ENCODE measurements at regions not wholly inside any gene's neighbourhood (a gene's known extent, or its start where the extent isn't known, plus 50 kb on each side); places are given as distances from the start of the nearest gene placed in this dataset.

DNA sequence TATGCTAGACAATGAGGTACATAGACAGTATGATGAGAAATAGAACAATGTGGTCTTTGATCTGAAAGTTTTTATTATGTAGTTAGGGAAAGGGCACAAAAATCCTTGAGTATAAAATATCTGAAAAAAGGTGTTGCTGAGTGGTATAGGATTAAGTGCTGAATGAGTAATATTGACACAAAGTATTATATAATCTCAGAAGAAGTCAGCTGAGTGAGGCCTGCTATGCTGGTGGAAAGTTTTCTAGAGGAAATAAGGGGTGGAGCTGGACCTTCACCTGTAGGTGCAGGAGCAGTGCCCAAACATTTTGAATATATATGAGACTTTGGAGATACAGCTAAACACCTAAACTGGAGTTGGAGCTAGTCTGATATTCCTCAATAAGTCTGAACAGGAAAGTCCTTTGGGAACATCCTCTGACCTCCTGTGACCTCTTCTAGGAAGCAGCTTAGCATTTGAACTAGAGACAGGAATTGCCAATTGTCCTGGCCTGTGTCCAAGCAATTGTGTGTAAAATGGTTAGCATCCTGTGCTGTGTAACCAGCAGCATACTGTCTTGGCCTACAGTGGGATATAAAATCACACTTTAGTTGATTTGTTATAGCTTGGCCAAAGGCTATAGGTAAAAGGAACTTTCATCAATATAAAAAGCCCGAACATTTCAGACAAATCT, 285.3 kb downstream of the ANKRD50 start:
- H3K9me3 ChIP-seq (ENCODE audit: control insufficient read depth in 1 of 2, low read length in 2 of 2), result no peaks in the 10 kb centered on the region
- peaks cover 0 to 2% of the 10 kb centered on the region in 2 donors for H3K4me1 ChIP-seq (ENCODE audit: control insufficient read depth in 1 of 2, insufficient read depth in 2 of 2, low read length in 2 of 2)
- H3K4me3 ChIP-seq (ENCODE audit: low read depth in 1 of 2, low read length in 2 of 2), result no peak overlapping the region
- no peaks in the 10 kb centered on the region for H3K36me3 ChIP-seq (ENCODE audit: control insufficient read depth in 1 of 2, insufficient read depth in 2 of 2, low read length in 2 of 2)
- no peaks in the 10 kb centered on the region for H3K27me3 ChIP-seq (ENCODE audit: low read depth, low read length)
- no peak overlapping the region for H3K27ac ChIP-seq (ENCODE audit: low read length)

DNA sequence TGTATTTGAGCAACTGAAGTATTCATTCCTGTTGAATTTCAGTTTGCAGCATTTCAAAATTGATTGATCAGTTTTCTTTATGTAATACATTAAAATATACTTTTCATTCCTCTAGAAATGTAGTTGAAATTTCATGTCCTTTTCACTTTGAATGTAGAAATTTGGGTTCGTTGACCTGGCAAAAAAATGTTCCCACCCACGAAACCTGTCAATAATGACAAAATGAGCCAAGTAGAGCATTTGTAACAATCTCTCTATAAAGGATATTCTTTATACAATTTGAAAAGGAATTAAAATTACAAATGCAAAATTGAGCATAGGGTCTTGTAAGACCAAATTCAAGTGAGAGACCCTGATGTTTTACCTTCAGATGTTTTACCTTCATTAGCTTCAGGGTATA, 283.9 kb downstream of the ANKRD50 start:
- Histone ChIP-seq H3K27ac (ENCODE audit: low read length) (no peak overlapping the region), H3K4me1 (ENCODE audit: control insufficient read depth in 1 of 2, insufficient read depth in 2 of 2, low read length in 2 of 2) (no peaks in the 10 kb centered on the region), H3K9me3 (ENCODE audit: control insufficient read depth in 1 of 2, low read length in 2 of 2) (no peaks in the 10 kb centered on the region), H3K27me3 (ENCODE audit: low read depth, low read length) (no peaks in the 10 kb centered on the region), H3K4me3 (ENCODE audit: low read depth in 1 of 2, low read length in 2 of 2) (no peak overlapping the region), H3K36me3 (ENCODE audit: control insufficient read depth in 1 of 2, insufficient read depth in 2 of 2, low read length in 2 of 2) (no peaks in the 10 kb centered on the region)

DNA sequence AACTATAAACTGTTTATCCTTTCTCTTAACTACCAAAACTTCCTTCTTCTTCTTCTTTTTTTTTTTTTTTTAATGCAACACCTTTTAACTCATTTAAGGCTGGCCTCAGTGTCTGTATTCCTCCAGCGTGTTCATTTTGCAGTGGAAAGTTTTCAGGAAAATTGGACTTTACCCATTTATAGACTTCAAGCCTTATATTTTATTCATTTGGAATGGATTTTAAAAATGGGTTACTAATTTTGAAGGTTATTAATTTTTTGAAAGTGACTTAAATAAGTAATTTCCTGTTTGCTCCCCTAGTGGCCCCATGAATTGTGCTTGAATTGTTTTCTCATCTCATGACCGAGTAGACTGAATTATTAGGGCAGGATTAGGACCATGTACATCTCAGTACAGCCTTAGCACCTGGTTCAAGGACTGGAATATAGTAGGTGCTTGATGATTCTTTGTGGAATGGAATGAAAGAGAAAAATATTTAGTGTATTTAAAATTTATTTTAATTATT, 282.7 kb downstream of the ANKRD50 start:
- H3K4me1 ChIP-seq (ENCODE audit: control insufficient read depth in 1 of 2, insufficient read depth in 2 of 2, low read length in 2 of 2), result no peaks in the 10 kb centered on the region

DNA sequence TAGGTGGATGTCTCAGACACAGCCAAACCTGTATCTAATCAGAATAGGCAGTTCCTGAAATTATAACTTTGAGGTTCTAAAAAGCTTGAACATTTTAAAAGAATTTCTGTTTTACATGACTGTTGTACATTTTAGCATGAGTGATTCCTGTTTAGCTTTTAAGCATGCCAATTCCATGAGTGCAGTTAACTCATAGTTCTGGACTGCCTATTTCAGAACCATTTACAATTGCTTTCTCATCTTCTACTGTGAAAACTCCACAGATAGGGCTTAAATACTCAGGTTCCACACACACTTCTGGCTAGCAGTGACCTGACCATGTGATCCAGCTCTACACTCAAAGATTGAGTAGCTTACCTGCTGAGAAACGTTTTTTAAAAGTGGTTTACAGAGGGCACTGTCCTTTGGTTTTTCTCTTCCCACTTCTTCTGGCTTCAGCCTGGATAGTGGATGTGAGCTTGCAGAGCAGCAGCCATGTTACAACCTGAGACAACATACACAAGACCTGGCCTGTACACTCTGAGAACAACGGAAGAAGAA, 280.8 kb downstream of the ANKRD50 start:
- no peak overlapping the region for H3K27ac ChIP-seq (ENCODE audit: low read length)
- H3K4me1 ChIP-seq (ENCODE audit: control insufficient read depth in 1 of 2, insufficient read depth in 2 of 2, low read length in 2 of 2), result no peaks in the 10 kb centered on the region
- no peaks in the 10 kb centered on the region for H3K9me3 ChIP-seq (ENCODE audit: control insufficient read depth in 1 of 2, low read length in 2 of 2)
- H3K4me3 ChIP-seq (ENCODE audit: low read depth in 1 of 2, low read length in 2 of 2), result no peak overlapping the region
- H3K36me3 ChIP-seq (ENCODE audit: control insufficient read depth in 1 of 2, insufficient read depth in 2 of 2, low read length in 2 of 2), result no peaks in the 10 kb centered on the region
- no peaks in the 10 kb centered on the region for H3K27me3 ChIP-seq (ENCODE audit: low read depth, low read length)

More for the DNA sequence above, 282.7 kb downstream of the ANKRD50 start:
- no peak overlapping the region for H3K4me3 ChIP-seq (ENCODE audit: low read depth in 1 of 2, low read length in 2 of 2)
- no peaks in the 10 kb centered on the region for H3K9me3 ChIP-seq (ENCODE audit: control insufficient read depth in 1 of 2, low read length in 2 of 2)
- no peaks in the 10 kb centered on the region for H3K36me3 ChIP-seq (ENCODE audit: control insufficient read depth in 1 of 2, insufficient read depth in 2 of 2, low read length in 2 of 2)
- H3K27me3 ChIP-seq (ENCODE audit: low read depth, low read length), result no peaks in the 10 kb centered on the region
- H3K27ac ChIP-seq (ENCODE audit: low read length), result no peak overlapping the region

DNA sequence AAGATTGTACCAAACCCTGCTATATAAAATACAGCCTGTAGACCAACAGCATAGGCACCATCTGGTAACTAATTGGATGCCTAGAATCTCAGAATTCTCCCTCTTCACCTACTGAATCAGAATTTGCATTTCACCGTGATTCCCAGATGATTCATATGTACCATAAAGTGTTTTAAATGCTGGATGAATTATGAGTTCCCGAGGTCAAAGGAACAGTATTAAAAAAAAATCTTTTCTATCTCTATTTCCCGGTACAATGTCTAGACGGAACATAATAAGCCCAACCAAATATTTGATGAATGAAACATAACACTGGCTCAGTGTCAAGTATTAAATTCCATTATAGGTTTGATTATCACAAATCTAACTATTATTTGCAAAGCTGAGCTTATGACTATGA, 280.0 kb downstream of the ANKRD50 start:
- no peaks in the 10 kb centered on the region for H3K27me3 ChIP-seq (ENCODE audit: low read depth, low read length)
- no peaks in the 10 kb centered on the region for H3K9me3 ChIP-seq (ENCODE audit: control insufficient read depth in 1 of 2, low read length in 2 of 2)
- no peaks in the 10 kb centered on the region for H3K36me3 ChIP-seq (ENCODE audit: control insufficient read depth in 1 of 2, insufficient read depth in 2 of 2, low read length in 2 of 2)
- no peak overlapping the region for H3K4me3 ChIP-seq (ENCODE audit: low read depth in 1 of 2, low read length in 2 of 2)
- no peak overlapping the region for H3K27ac ChIP-seq (ENCODE audit: low read length)
- H3K4me1 ChIP-seq (ENCODE audit: control insufficient read depth in 1 of 2, insufficient read depth in 2 of 2, low read length in 2 of 2), result no peaks in the 10 kb centered on the region

DNA sequence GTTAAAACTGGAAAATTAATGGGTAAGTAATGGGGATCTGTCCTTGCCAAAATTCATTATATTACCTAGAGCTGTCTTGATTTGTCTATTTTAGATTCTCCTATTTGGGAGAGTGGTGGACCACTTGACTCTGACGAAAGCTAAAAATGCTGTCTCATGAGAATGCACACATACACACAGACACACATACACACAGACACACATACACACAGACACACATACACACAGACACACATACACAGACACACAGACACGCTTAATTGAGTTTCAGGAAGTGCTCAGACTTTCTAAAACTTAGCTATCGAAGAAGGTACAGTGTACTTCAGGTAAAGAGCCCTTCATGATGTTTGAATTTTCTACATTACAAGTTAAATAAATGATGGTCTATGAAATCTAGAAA, 279.5 kb downstream of the ANKRD50 start:
- H3K27ac ChIP-seq (ENCODE audit: low read length), result no peak overlapping the region
- no peaks in the 10 kb centered on the region for H3K4me1 ChIP-seq (ENCODE audit: control insufficient read depth in 1 of 2, insufficient read depth in 2 of 2, low read length in 2 of 2)
- H3K27me3 ChIP-seq (ENCODE audit: low read depth, low read length), result no peaks in the 10 kb centered on the region
- no peaks in the 10 kb centered on the region for H3K9me3 ChIP-seq (ENCODE audit: control insufficient read depth in 1 of 2, low read length in 2 of 2)
- H3K4me3 ChIP-seq (ENCODE audit: low read depth in 1 of 2, low read length in 2 of 2), result no peak overlapping the region
- no peaks in the 10 kb centered on the region for H3K36me3 ChIP-seq (ENCODE audit: control insufficient read depth in 1 of 2, insufficient read depth in 2 of 2, low read length in 2 of 2)

DNA sequence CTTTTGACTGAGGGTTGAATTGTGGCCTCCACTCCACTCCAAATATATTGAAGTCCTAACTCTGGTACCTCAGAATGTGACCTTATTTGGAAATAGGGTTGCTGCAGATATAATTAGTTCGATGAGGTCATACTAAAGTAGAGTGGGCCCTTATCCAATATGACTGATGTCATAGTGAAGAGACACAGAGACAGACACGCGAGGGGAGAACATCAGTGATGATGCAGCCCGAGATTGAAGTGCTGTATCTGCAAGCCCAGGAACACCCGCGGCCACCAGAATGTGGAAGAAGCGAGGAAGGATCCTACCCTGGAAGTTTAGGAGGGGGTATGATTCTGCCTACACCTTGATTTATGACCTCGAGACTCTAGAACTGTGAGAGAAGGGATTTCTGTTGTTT, 279.0 kb downstream of the ANKRD50 start:
- no peak overlapping the region for H3K4me3 ChIP-seq (ENCODE audit: low read depth in 1 of 2, low read length in 2 of 2)
- no peaks in the 10 kb centered on the region for H3K27me3 ChIP-seq (ENCODE audit: low read depth, low read length)
- H3K9me3 ChIP-seq (ENCODE audit: control insufficient read depth in 1 of 2, low read length in 2 of 2), result no peaks in the 10 kb centered on the region
- no peak overlapping the region for H3K27ac ChIP-seq (ENCODE audit: low read length)
- no peaks in the 10 kb centered on the region for H3K4me1 ChIP-seq (ENCODE audit: control insufficient read depth in 1 of 2, insufficient read depth in 2 of 2, low read length in 2 of 2)
- no peaks in the 10 kb centered on the region for H3K36me3 ChIP-seq (ENCODE audit: control insufficient read depth in 1 of 2, insufficient read depth in 2 of 2, low read length in 2 of 2)

DNA sequence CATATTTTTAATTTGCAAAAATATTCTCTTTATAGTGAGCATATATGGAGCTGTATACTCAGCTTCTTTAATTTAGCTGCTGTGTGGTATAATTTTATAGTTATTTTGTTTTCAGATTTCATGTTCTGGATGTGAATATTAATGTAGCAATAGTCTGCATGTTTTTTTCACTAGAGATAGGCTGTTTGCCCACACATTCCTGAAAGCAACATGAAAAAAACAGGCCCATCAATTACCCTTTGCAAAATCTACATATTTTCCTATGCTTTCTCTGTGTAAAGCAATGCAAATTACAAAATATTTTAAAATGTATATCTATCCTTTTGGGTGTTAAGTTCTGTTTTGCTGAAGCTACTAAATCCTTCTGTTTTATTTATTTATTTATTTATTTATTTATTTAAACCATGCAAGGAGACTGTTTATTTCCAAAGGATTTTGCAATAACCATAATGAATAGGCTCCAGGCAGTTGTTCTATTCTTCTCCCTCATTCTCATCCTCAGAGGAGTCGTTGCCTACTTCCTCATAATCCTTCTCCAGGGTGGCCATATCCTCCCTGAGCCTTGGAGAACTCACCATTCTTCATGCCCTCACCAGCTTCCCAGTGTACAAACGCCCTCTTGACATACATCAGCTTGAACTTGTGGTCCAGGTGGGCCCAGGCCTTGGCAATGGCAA, 277.1 kb downstream of the ANKRD50 start:
- Histone ChIP-seq H3K4me1 (ENCODE audit: control insufficient read depth in 1 of 2, insufficient read depth in 2 of 2, low read length in 2 of 2) (no peaks in the 10 kb centered on the region), H3K9me3 (ENCODE audit: control insufficient read depth in 1 of 2, low read length in 2 of 2) (no peaks in the 10 kb centered on the region), H3K27ac (ENCODE audit: low read length) (no peak overlapping the region), H3K4me3 (ENCODE audit: low read depth in 1 of 2, low read length in 2 of 2) (no peak overlapping the region), H3K36me3 (ENCODE audit: control insufficient read depth in 1 of 2, insufficient read depth in 2 of 2, low read length in 2 of 2) (no peaks in the 10 kb centered on the region), H3K27me3 (ENCODE audit: low read depth, low read length) (no peaks in the 10 kb centered on the region)

DNA sequence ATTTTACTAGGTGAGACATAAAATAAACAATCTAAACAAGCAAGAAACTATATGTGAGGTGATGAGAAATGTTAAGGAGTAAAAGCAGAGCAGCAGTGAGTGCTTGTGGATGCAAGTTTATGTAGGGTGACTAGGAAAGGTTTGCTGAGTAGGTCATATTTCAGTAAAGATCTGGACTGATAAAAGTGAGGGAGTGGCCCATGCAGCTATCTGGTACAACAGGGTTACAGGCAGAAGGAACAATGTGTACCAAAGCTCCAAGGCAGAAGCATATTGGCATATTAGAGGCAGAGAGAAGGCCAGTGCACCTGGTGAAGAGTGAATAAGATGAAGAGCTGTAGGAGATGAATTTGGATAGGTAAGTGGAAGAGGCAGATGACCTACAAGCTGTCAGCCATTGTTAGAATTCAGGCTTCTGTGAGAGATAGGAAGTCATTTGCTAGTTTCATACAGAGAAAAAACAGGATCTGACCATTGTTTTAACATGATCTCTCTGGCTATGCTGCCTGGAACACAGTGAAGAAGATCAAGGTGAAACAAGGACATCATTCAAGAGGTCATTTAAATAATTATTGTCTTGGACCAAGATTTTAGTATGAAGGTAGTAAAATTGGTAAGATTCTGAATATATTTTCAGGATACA, 274.6 kb downstream of the ANKRD50 start:
- H3K27ac ChIP-seq (ENCODE audit: low read length), result no peak overlapping the region

DNA sequence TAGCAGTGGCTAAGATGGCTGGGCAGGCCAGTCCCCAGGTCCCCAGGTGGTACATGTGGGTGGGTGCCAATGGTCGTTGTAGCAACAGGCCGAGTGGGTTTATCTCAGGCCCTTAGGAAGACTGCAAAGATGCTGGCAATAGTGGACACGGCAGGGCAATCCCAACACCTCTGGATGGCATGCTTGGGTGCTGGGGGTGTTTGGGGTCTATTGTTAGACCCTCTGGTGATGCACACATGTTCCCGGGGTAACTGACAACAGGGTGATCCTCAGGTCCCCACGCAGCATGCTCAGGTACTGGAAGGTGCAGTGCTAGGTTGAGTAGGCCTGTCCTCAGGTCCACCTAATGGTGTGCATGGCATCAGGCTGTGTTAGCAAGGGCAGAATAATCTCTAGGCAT, 267.5 kb downstream of the ANKRD50 start:
- Histone ChIP-seq H3K4me1 (ENCODE audit: control insufficient read depth in 1 of 2, insufficient read depth in 2 of 2, low read length in 2 of 2) (no peaks in the 10 kb centered on the region), H3K9me3 (ENCODE audit: control insufficient read depth in 1 of 2, low read length in 2 of 2) (peaks cover 0 to 7% of the 10 kb centered on the region in 2 donors), H3K36me3 (ENCODE audit: control insufficient read depth in 1 of 2, insufficient read depth in 2 of 2, low read length in 2 of 2) (no peaks in the 10 kb centered on the region), H3K27ac (ENCODE audit: low read length) (no peak overlapping the region), H3K27me3 (ENCODE audit: low read depth, low read length) (no peaks in the 10 kb centered on the region), H3K4me3 (ENCODE audit: low read depth in 1 of 2, low read length in 2 of 2) (no peak overlapping the region)

More for the DNA sequence above, 274.6 kb downstream of the ANKRD50 start:
- no peaks in the 10 kb centered on the region for H3K4me1 ChIP-seq (ENCODE audit: control insufficient read depth in 1 of 2, insufficient read depth in 2 of 2, low read length in 2 of 2)
- H3K4me3 ChIP-seq (ENCODE audit: low read depth in 1 of 2, low read length in 2 of 2), result no peak overlapping the region
- H3K9me3 ChIP-seq (ENCODE audit: control insufficient read depth in 1 of 2, low read length in 2 of 2), result no peaks in the 10 kb centered on the region
- no peaks in the 10 kb centered on the region for H3K27me3 ChIP-seq (ENCODE audit: low read depth, low read length)
- H3K36me3 ChIP-seq (ENCODE audit: control insufficient read depth in 1 of 2, insufficient read depth in 2 of 2, low read length in 2 of 2), result no peaks in the 10 kb centered on the region

DNA sequence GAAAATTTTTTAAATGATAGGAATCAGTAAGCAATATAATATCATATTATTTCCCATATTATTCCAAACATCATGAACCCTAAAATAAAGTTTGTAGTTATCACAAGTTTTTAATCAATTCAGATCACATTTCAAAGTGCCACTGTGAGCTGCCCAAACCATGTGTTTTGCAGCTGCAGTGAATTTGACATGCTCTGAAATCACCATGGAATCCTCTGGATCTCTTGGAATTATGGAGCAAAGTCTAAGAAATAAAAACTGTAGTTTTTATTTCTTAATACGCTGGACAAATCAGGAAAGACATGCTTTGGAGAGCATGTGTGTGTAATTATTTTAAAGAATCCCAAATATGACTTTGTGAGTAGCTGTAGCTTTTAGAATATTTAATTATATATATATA, 262.7 kb downstream of the ANKRD50 start:
- Histone ChIP-seq H3K27ac (ENCODE audit: low read length) (no peak overlapping the region), H3K27me3 (ENCODE audit: low read depth, low read length) (no peaks in the 10 kb centered on the region), H3K4me1 (ENCODE audit: control insufficient read depth in 1 of 2, insufficient read depth in 2 of 2, low read length in 2 of 2) (no peaks in the 10 kb centered on the region), H3K9me3 (ENCODE audit: control insufficient read depth in 1 of 2, low read length in 2 of 2) (peaks cover 0 to 3% of the 10 kb centered on the region in 2 donors), H3K36me3 (ENCODE audit: control insufficient read depth in 1 of 2, insufficient read depth in 2 of 2, low read length in 2 of 2) (no peaks in the 10 kb centered on the region), H3K4me3 (ENCODE audit: low read depth in 1 of 2, low read length in 2 of 2) (no peak overlapping the region)
